ENCODE measurements at regions not wholly inside any gene's neighbourhood (a gene's known extent, or its start where the extent isn't known, plus 50 kb on each side); places are given as distances from the start of the nearest gene placed in this dataset.
"Not testable (repeated sequence)": the region's sequence is repeated elsewhere in the genome, so short reads cannot be mapped to it uniquely, and the experiment has no call there.

GRCh38 chr3:152583963-152584362 lies 251.0 kb upstream of the P2RY1 start:
- DNase-seq, result no peak

- no peak for DNase-seq
Observed at GRCh38 chr3:152586974-152587373, 248.0 kb upstream of the P2RY1 start.

- DNase-seq, result no peak
Observed at GRCh38 chr3:152587861-152588260, 247.1 kb upstream of the P2RY1 start.

GRCh38 chr3:152589644-152590043 lies 245.3 kb upstream of the P2RY1 start:
- DNase-seq, result no peak

- DNase-seq, result no peak
Observed at GRCh38 chr3:152591515-152591914, 243.4 kb upstream of the P2RY1 start.

- no peak for DNase-seq
Observed at GRCh38 chr3:152593242-152593641, 241.7 kb upstream of the P2RY1 start.

GRCh38 chr3:152595975-152596821 lies 238.7 kb upstream of the P2RY1 start:
- no peak for DNase-seq

GRCh38 chr3:152596832-152597231 lies 238.1 kb upstream of the P2RY1 start:
- not testable (repeated sequence) for DNase-seq

GRCh38 chr3:152606146-152606545 lies 228.8 kb upstream of the P2RY1 start:
- DNase-seq, result no peak

GRCh38 chr3:152607179-152607578 lies 227.8 kb upstream of the P2RY1 start:
- DNase-seq, result no peak

GRCh38 chr3:152608696-152609594 lies 226.0 kb upstream of the P2RY1 start:
- DNase-seq, result no peak

GRCh38 chr3:152609891-152610290 lies 225.0 kb upstream of the P2RY1 start:
- no peak for DNase-seq

- DNase-seq, result no peak
Observed at GRCh38 chr3:152610622-152611021, 224.3 kb upstream of the P2RY1 start.

GRCh38 chr3:152611905-152612304 lies 223.0 kb upstream of the P2RY1 start:
- DNase-seq, result no peak

GRCh38 chr3:152613851-152614250 lies 221.1 kb upstream of the P2RY1 start:
- no peak for DNase-seq

GRCh38 chr3:152615681-152616080 lies 219.2 kb upstream of the P2RY1 start:
- no peak for DNase-seq

GRCh38 chr3:152617609-152618008 lies 217.3 kb upstream of the P2RY1 start:
- no peak for DNase-seq

GRCh38 chr3:152618529-152618928 lies 216.4 kb upstream of the P2RY1 start:
- DNase-seq, result no peak

- no peak for DNase-seq
Observed at GRCh38 chr3:152619691-152620090, 215.2 kb upstream of the P2RY1 start.

- no peak for DNase-seq
Observed at GRCh38 chr3:152620395-152620794, 214.5 kb upstream of the P2RY1 start.

- DNase-seq, result no peak
Observed at GRCh38 chr3:152621006-152621868, 213.7 kb upstream of the P2RY1 start.

GRCh38 chr3:152621967-152622810 lies 212.7 kb upstream of the P2RY1 start:
- no peak for DNase-seq
